A673 (cell line): ENCODE measurements at regions not wholly inside any gene's neighbourhood (a gene's known extent, or its start where the extent isn't known, plus 50 kb on each side); places are given as distances from the start of the nearest gene placed in this dataset.

ENCODE experiments used
- EZH2 ChIP-seq: fragments of 200-600 bp; sonication (generic); IDR thresholded peaks from 2 replicates; pipeline ENCODE4 v1.6.1; 2017; ENCODE audit warnings: borderline replicate concordance, low read depth, mild to moderate bottlenecking, mixed read lengths, antibody characterized with exemption, low read length; ENCODE audit not compliant: poor library complexity, severe bottlenecking
- TF ChIP-seq, protein P1 (sequence below): fragments of 300-800, 200-600 bp; sonication (generic); conservative IDR thresholded peaks from 2 replicates; pipeline ENCODE4 v1.5.1; 2017; ENCODE audit warnings: low read depth, mild to moderate bottlenecking, antibody characterized with exemption, low read length, moderate library complexity, mixed read lengths

DNA sequence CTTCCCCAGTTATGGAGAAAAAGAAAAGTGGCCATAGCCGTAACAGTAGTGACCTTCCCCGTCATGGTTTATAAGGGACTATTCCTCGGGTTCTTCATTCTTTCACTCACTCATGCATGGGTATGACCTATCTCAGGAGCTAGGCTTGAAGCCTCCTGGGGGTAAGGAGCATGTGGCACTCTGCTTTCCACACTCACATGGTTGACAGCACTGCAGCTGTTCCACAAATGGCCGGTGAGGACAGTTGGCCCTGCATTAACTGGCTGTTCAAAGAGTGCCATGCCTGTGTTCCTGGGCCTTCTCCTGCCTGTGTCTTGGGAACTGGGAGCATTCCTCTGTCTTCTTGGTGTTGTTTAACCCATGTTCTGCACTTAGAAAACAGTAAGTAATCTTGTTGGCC is 66.2 kb upstream of the PNMA1 start:
- TF ChIP-seq, protein P1, sequence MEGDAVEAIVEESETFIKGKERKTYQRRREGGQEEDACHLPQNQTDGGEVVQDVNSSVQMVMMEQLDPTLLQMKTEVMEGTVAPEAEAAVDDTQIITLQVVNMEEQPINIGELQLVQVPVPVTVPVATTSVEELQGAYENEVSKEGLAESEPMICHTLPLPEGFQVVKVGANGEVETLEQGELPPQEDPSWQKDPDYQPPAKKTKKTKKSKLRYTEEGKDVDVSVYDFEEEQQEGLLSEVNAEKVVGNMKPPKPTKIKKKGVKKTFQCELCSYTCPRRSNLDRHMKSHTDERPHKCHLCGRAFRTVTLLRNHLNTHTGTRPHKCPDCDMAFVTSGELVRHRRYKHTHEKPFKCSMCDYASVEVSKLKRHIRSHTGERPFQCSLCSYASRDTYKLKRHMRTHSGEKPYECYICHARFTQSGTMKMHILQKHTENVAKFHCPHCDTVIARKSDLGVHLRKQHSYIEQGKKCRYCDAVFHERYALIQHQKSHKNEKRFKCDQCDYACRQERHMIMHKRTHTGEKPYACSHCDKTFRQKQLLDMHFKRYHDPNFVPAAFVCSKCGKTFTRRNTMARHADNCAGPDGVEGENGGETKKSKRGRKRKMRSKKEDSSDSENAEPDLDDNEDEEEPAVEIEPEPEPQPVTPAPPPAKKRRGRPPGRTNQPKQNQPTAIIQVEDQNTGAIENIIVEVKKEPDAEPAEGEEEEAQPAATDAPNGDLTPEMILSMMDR, result no peak
- TF ChIP-seq EZH2, result no peak
